GM12891 (cell line): ENCODE measurements at regions not wholly inside any gene's neighbourhood (a gene's known extent, or its start where the extent isn't known, plus 50 kb on each side); places are given as distances from the start of the nearest gene placed in this dataset.
"Not testable (repeated sequence)": the region's sequence is repeated elsewhere in the genome, so short reads cannot be mapped to it uniquely, and the experiment has no call there.

Experiments
- PAX5 ChIP-seq: IDR thresholded peaks from 2 replicates; pipeline ENCODE4 v1.6.1; 2011; ENCODE audit warnings: low read length, moderate library complexity, mild to moderate bottlenecking; ENCODE audit not compliant: insufficient read depth, severe bottlenecking
- POLR2A ChIP-seq: IDR thresholded peaks from 2 replicates; pipeline ENCODE4 v1.6.1; 2011; ENCODE audit warnings: low read depth, low read length, control low read depth
- POLR2AphosphoS5 ChIP-seq: IDR thresholded peaks from 2 replicates; pipeline ENCODE4 v1.6.1; 2011; ENCODE audit warnings: low read depth, low read length, control low read depth
- POU2F2 ChIP-seq: IDR thresholded peaks from 2 replicates; pipeline ENCODE4 v1.6.1; 2011; ENCODE audit warnings: low read depth, mild to moderate bottlenecking, control low read depth, low read length, moderate library complexity
- SPI1 ChIP-seq: IDR thresholded peaks from 2 replicates; pipeline ENCODE4 v1.6.1; 2011; ENCODE audit warnings: low read depth, low read length, control low read depth
- TAF1 ChIP-seq: IDR thresholded peaks from 2 replicates; pipeline ENCODE4 v1.6.1; 2011; ENCODE audit warnings: low read depth, low read length, control low read depth

DNA sequence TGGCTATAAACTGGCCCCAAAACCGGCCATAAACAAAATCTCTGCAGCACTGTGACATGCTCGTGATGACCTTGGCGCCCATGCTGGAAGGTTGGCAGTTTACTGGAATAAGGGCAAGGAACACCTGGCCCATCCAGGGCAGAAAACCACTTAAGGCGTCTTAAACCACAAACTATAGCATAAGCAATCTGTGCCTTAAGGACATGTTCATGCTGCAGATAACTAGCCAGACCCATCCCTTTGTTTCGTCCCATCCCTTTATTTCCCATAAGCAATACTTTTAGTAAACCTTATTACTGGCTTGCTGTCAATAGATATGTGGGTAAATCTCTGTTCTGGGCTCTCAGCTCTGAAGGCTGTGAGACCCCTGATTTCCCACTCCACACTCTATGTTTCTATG, 113.0 kb upstream of the PRR16 start:
- not testable (repeated sequence) for TF ChIP-seq POLR2A, TAF1, SPI1, POLR2AphosphoS5, PAX5, POU2F2
